Breast epithelium (tissue), 3 donors: ENCODE measurements at regions not wholly inside any gene's neighbourhood (a gene's known extent, or its start where the extent isn't known, plus 50 kb on each side); places are given as distances from the start of the nearest gene placed in this dataset.

ENCODE experiments used
- POLR2A ChIP-seq: fragments of 450-650 bp; IDR thresholded peaks from one replicate; pipeline ENCODE4 v1.6.1; 2016; ENCODE audit warnings: antibody characterized with exemption, mild to moderate bottlenecking, moderate library complexity
- TF ChIP-seq, protein P1 (sequence below), 3 donors: fragments of 450-650 bp; IDR thresholded peaks; one replicate each; pipeline ENCODE4 v1.5.1; 2016 to 2017; ENCODE audit warnings: antibody characterized with exemption in 3 of 3, mild to moderate bottlenecking in 3 of 3, moderate library complexity in 3 of 3

DNA sequence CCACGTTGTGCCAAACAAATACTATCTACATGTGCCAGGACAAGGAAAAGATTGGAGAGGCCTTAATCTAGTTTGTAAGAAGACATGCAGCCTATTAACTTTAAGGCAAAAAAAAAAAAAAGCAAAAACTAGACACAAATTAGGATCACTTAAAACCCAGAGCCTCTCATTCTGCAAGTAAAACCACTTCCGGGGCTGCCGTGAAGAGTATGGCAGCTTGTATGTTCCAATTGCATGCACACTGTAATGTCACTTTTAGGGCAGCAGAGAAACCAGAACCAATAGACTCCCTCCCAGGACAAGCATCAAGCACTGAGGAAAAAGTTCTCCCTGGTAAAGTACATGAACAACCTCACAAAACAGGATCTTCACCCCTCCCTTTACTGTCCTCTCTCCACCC lies 70.6 kb downstream of the RSL24D1 start:
- TF ChIP-seq, protein P1, sequence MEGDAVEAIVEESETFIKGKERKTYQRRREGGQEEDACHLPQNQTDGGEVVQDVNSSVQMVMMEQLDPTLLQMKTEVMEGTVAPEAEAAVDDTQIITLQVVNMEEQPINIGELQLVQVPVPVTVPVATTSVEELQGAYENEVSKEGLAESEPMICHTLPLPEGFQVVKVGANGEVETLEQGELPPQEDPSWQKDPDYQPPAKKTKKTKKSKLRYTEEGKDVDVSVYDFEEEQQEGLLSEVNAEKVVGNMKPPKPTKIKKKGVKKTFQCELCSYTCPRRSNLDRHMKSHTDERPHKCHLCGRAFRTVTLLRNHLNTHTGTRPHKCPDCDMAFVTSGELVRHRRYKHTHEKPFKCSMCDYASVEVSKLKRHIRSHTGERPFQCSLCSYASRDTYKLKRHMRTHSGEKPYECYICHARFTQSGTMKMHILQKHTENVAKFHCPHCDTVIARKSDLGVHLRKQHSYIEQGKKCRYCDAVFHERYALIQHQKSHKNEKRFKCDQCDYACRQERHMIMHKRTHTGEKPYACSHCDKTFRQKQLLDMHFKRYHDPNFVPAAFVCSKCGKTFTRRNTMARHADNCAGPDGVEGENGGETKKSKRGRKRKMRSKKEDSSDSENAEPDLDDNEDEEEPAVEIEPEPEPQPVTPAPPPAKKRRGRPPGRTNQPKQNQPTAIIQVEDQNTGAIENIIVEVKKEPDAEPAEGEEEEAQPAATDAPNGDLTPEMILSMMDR (IDR thresholded peaks at IDR 0.05) = no peak
- no peak for TF ChIP-seq POLR2A
